ENCODE measurements at regions not wholly inside any gene's neighbourhood (a gene's known extent, or its start where the extent isn't known, plus 50 kb on each side); places are given as distances from the start of the nearest gene placed in this dataset.

GRCh38 chr7:110105307-110105706 lies 985.6 kb upstream of the LRRN3 start:
- FAIRE-seq (no peak), DNase-seq (ENCODE audit: low spot score) (no peak), ATAC-seq (no peak)
- WGBS (ENCODE audit: low lambda C conversion rate) = 27% methylated on average over 7 of the region's 7 CpGs
- Histone ChIP-seq H3K79me2 (ENCODE audit: insufficient read depth, low read length) (no peaks in the 10 kb centered on the region), H3K9me3 (ENCODE audit: low read length) (no peaks in the 10 kb centered on the region), H3K4me1 (ENCODE audit: insufficient read depth, low read length) (no peaks in the 10 kb centered on the region), H2AFZ (ENCODE audit: low read length) (no peak overlapping the region), H3K27me3 (ENCODE audit: control insufficient read depth in 1 of 2, insufficient read depth in 2 of 2, low read length in 2 of 2) (no peaks in the 10 kb centered on the region), H3K36me3 (replicated peaks in 1 of 2; ENCODE audit: control insufficient read depth in 1 of 2, insufficient read depth in 2 of 2, low read length in 2 of 2) (no peaks in the 10 kb centered on the region), H3K9ac (ENCODE audit: insufficient read depth, low read depth, low read length) (no peak overlapping the region), H3K4me3 (replicated peaks in 1 of 3; ENCODE audit: insufficient read depth in 1 of 3, low read depth in 2 of 3, low read length in 3 of 3) (no peak overlapping the region), H3K27ac (ENCODE audit: extremely low read length, insufficient read depth, low read length) (no peak overlapping the region), H4K20me1 (ENCODE audit: insufficient read depth, low read length) (no peaks in the 10 kb centered on the region), H3K4me2 (ENCODE audit: low read depth, low read length) (no peak overlapping the region)
- CTCF ChIA-PET (ENCODE audit: low intra/inter-chr PET ratio, low total read pairs) = no interaction called here
- BruUV-seq (replicated peaks) = no TSS peak
- POLR2A ChIA-PET = no interaction called here
- intact Hi-C loops (cut with micrococcal nuclease; ENCODE audit: unreplicated experiment) (no loop called here), in situ Hi-C loops (cut with HindIII; ENCODE audit: extremely low pct_ligation_motif_present, low pct_unique_long_range_greater_than_20kb) (no loop called here)
- TF ChIP-seq GLMP (CRISPR knock-in tag; IDR thresholded peaks at IDR 0.05; ENCODE audit: borderline replicate concordance) = no peak
- TF ChIP-seq ZNF18 (CRISPR knock-in tag; IDR thresholded peaks at IDR 0.05; ENCODE audit: insufficient replicate concordance) = no peak
- no peak for TF ChIP-seq ZNF207 (IDR thresholded peaks at IDR 0.05; ENCODE audit: borderline replicate concordance)
- TF ChIP-seq DZIP1 (CRISPR knock-in tag; IDR thresholded peaks at IDR 0.05) = no peak
- no peak for TF ChIP-seq KAT2B (IDR thresholded peaks at IDR 0.05; ENCODE audit: borderline replicate concordance, low read depth, low read length)
- no peak for TF ChIP-seq ZEB1 (IDR thresholded peaks at IDR 0.05; ENCODE audit: insufficient replicate concordance, low read depth)
- TF ChIP-seq AGO1 (IDR thresholded peaks at IDR 0.05; ENCODE audit: low read depth, low read length, poor library complexity, severe bottlenecking) = no peak
- TF ChIP-seq ZNF253 (CRISPR knock-in tag; IDR thresholded peaks at IDR 0.05; ENCODE audit: borderline replicate concordance) = no peak
- no peak for TF ChIP-seq MLLT10 (CRISPR knock-in tag; IDR thresholded peaks at IDR 0.05)
- TF ChIP-seq MTF2 (CRISPR knock-in tag; IDR thresholded peaks at IDR 0.05; ENCODE audit: borderline replicate concordance) = no peak
- no peak for TF ChIP-seq ZNF234 (CRISPR knock-in tag; conservative IDR thresholded peaks at IDR 0.05)
- no peak for TF ChIP-seq TCF7L2 (IDR thresholded peaks at IDR 0.05; ENCODE audit: low read depth, low read length)
- no peak for TF ChIP-seq PHF20 (CRISPR knock-in tag; IDR thresholded peaks at IDR 0.05)
- no peak for TF ChIP-seq ERF (CRISPR knock-in tag; IDR thresholded peaks at IDR 0.05)
- TF ChIP-seq ZBTB49 (CRISPR knock-in tag; IDR thresholded peaks at IDR 0.05; ENCODE audit: borderline replicate concordance) = no peak
- TF ChIP-seq NONO (IDR thresholded peaks at IDR 0.05) = no peak
- TF ChIP-seq NONO (CRISPR knock-in tag; conservative IDR thresholded peaks at IDR 0.05) = no peak
